GM12864 (cell line): ENCODE measurements at regions not wholly inside any gene's neighbourhood (a gene's known extent, or its start where the extent isn't known, plus 50 kb on each side); places are given as distances from the start of the nearest gene placed in this dataset.

ENCODE experiments used
- DNase-seq: peaks from one replicate; pipeline ENCODE4 v3.0.0-alpha.2; 2011; ENCODE audit warnings: low read depth
- H3K4me3 ChIP-seq: 2 replicates; pipeline ENCODE4 v1.5.1; 2011; ENCODE audit warnings: mild to moderate bottlenecking, low read depth, low read length, control low read depth
- TF ChIP-seq, protein P1 (sequence below): IDR thresholded peaks from 2 replicates; pipeline ENCODE4 v1.5.1; 2011; ENCODE audit warnings: low read depth, mild to moderate bottlenecking, moderate library complexity, low read length, control low read depth, inconsistent platforms; ENCODE audit errors: missing control alignments

DNA sequence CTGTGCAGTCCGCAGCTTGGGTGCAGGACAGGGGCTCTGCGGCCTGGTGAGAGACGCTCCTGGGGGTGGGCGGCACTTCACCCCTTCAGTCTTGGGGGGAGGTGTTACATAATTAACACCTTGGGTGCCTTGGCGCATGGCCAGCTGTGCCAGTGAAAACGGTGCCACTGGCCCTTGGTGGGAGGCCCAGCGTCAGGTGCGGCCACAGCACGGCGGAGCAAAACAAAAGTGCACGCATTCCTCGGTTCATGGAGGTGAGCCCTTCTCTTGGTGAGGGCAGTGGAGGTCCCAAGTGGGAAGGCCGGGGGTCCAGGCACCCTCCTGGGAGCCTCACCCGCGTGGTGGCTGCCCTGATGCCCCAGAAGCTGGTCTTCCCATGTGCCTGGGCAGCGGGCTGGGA is 89.8 kb downstream of the ENGASE start:
- DNase-seq: no peak
- H3K4me3 ChIP-seq: no peak overlapping the region
- TF ChIP-seq, protein P1, sequence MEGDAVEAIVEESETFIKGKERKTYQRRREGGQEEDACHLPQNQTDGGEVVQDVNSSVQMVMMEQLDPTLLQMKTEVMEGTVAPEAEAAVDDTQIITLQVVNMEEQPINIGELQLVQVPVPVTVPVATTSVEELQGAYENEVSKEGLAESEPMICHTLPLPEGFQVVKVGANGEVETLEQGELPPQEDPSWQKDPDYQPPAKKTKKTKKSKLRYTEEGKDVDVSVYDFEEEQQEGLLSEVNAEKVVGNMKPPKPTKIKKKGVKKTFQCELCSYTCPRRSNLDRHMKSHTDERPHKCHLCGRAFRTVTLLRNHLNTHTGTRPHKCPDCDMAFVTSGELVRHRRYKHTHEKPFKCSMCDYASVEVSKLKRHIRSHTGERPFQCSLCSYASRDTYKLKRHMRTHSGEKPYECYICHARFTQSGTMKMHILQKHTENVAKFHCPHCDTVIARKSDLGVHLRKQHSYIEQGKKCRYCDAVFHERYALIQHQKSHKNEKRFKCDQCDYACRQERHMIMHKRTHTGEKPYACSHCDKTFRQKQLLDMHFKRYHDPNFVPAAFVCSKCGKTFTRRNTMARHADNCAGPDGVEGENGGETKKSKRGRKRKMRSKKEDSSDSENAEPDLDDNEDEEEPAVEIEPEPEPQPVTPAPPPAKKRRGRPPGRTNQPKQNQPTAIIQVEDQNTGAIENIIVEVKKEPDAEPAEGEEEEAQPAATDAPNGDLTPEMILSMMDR: no peak

DNA sequence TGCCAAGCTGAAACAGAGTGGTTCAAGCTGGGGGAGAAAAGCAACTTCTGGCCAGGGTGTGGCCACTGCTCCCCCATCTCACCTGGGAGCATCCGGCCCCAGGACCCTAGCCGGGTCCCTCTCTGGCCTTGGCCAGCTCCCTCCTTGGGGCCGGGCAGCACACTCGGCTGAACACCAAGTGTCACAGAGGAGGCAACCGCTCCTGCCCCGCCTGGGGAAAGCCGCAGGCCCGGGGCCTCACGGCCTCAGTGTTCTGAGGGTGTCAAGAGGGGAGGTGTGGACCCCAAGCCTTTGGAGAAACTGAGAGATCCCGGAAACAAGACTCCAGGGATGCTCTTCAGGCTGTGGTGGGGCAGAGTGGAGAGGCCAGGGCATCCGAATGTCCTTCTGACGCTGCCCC is 88.4 kb downstream of the ENGASE start:
- no peak for DNase-seq
- H3K4me3 ChIP-seq: no peak overlapping the region
- TF ChIP-seq, protein P1: no peak

DNA sequence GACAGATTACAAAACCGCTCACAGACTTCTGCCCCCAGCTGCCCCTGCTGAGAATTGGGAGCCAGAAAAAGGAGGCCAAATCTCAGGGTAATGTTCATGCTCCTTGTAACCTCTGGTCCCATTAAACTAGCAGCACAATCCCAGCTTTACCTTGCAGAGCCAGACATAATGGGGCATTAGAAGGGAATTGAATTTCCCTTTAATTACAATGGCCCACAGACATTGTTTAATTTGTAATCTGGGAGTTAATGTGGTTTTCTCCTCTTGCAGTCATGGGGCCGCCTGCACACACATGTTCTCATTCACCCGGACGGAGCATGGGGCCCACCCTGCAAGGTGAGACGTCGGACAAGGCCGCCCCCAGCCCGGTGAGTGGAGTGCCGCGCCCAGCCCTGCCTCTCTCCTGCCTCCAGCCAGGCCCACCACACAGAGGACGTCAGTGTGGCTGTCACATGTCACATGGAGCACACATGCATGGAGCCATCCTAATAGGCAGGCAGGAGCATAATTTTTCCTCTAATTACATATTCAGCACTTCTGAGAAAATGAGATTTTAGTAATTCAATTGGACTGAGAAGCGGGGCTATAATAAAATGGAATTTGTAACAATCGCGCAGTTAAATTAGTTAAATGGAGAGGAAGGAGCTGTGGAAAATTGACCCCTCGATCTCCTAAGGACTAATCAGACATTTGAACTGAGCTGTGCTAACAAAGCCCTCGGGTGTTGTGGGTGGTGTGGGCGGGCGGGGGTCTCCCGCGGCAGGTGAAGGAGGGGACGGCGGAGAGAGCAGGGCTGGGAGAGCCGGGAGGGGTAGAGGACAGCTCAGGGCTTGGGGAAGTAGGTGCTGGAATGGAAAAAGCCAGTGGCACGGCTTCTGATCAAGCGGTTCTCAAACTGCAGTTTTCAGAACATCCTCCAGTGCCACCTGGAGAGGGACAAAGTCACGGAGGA is 87.7 kb downstream of the ENGASE start:
- H3K4me3 ChIP-seq: no peak overlapping the region
- TF ChIP-seq, protein P1: no peak
- DNase-seq: no peak

GRCh38 chr17:79160980-79161636 is 86.5 kb downstream of the ENGASE start:
- DNase-seq: no peak
- TF ChIP-seq, protein P1: no peak
- no peak overlapping the region for H3K4me3 ChIP-seq

- no peak for DNase-seq
- H3K4me3 ChIP-seq: no peak overlapping the region
- TF ChIP-seq, protein P1: no peak
These were observed 85.3 kb downstream of the ENGASE start for GRCh38 chr17:79159926-79160325.

- TF ChIP-seq, protein P1: no peak
- no peak for DNase-seq
- no peak overlapping the region for H3K4me3 ChIP-seq
These were observed 84.8 kb downstream of the ENGASE start for GRCh38 chr17:79159471-79159870.
